Osteoblast (primary cell): ENCODE measurements at regions not wholly inside any gene's neighbourhood (a gene's known extent, or its start where the extent isn't known, plus 50 kb on each side); places are given as distances from the start of the nearest gene placed in this dataset.

Experiments used
- DNase-seq: peaks from one replicate; pipeline ENCODE4 v3.0.0; 2011; ENCODE audit warnings: low spot score, mixed read lengths; ENCODE audit not compliant: insufficient read length; ENCODE audit errors: missing footprints
- H2AFZ ChIP-seq: 2 replicates; pipeline ENCODE4 v1.6.0; 2011; ENCODE audit warnings: mild to moderate bottlenecking, low read length
- H3K27ac ChIP-seq: 2 replicates; pipeline ENCODE4 v1.5.1; 2011; ENCODE audit warnings: mild to moderate bottlenecking, low read depth, low read length, moderate library complexity
- H3K27me3 ChIP-seq: 2 replicates; pipeline ENCODE4 v1.6.0; 2012; ENCODE audit warnings: mild to moderate bottlenecking, control low read depth, inconsistent platforms, low read length, moderate library complexity; ENCODE audit not compliant: insufficient read depth
- H3K36me3 ChIP-seq: 2 replicates; pipeline ENCODE4 v1.5.1; 2011; ENCODE audit warnings: mild to moderate bottlenecking, low read length, control low read depth, moderate library complexity; ENCODE audit not compliant: insufficient read depth
- H3K4me1 ChIP-seq: 2 replicates; pipeline ENCODE4 v1.5.1; 2011; ENCODE audit warnings: mild to moderate bottlenecking, low read length, control low read depth, moderate library complexity; ENCODE audit not compliant: insufficient read depth
- H3K4me2 ChIP-seq: 2 replicates; pipeline ENCODE4 v1.6.0; 2011; ENCODE audit warnings: mild to moderate bottlenecking, low read length; ENCODE audit not compliant: insufficient read depth
- H3K4me3 ChIP-seq: fragments of 200-600 bp; sonication (generic); 3 replicates; pipeline ENCODE4 v1.5.1; 2012; ENCODE audit warnings: mild to moderate bottlenecking, low read length, inconsistent platforms; ENCODE audit not compliant: insufficient read depth
- H3K79me2 ChIP-seq: 2 replicates; pipeline ENCODE4 v1.6.0; 2012; ENCODE audit warnings: mild to moderate bottlenecking, low read length, control low read depth, inconsistent platforms; ENCODE audit not compliant: insufficient read depth
- H3K9me3 ChIP-seq: 2 replicates; pipeline ENCODE4 v1.5.1; 2011; ENCODE audit warnings: low read depth, low read length, control low read depth
- H4K20me1 ChIP-seq: 2 replicates; pipeline ENCODE4 v1.6.0; 2012; ENCODE audit warnings: mild to moderate bottlenecking, low read length, control low read depth; ENCODE audit not compliant: insufficient read depth
- TF ChIP-seq, protein P1 (sequence below): IDR thresholded peaks from 2 replicates; pipeline ENCODE4 v1.5.1; 2011; ENCODE audit warnings: mild to moderate bottlenecking, low read depth, low read length, moderate library complexity; ENCODE audit errors: extremely low read depth

GRCh38 chr14:45916340-45916953 is 663.4 kb upstream of the MIS18BP1 start:
- H3K4me2 ChIP-seq = no peak overlapping the region
- H3K9me3 ChIP-seq = peaks cover 8% of the 10 kb centered on the region
- TF ChIP-seq, protein P1, sequence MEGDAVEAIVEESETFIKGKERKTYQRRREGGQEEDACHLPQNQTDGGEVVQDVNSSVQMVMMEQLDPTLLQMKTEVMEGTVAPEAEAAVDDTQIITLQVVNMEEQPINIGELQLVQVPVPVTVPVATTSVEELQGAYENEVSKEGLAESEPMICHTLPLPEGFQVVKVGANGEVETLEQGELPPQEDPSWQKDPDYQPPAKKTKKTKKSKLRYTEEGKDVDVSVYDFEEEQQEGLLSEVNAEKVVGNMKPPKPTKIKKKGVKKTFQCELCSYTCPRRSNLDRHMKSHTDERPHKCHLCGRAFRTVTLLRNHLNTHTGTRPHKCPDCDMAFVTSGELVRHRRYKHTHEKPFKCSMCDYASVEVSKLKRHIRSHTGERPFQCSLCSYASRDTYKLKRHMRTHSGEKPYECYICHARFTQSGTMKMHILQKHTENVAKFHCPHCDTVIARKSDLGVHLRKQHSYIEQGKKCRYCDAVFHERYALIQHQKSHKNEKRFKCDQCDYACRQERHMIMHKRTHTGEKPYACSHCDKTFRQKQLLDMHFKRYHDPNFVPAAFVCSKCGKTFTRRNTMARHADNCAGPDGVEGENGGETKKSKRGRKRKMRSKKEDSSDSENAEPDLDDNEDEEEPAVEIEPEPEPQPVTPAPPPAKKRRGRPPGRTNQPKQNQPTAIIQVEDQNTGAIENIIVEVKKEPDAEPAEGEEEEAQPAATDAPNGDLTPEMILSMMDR = no peak
- no peak overlapping the region for H2AFZ ChIP-seq
- H4K20me1 ChIP-seq = no peaks in the 10 kb centered on the region
- no peak for DNase-seq
- no peaks in the 10 kb centered on the region for H3K4me1 ChIP-seq
- H3K36me3 ChIP-seq = no peaks in the 10 kb centered on the region
- no peak overlapping the region for H3K4me3 ChIP-seq
- H3K27me3 ChIP-seq = no peaks in the 10 kb centered on the region
- no peak overlapping the region for H3K27ac ChIP-seq
- no peaks in the 10 kb centered on the region for H3K79me2 ChIP-seq

- no peak overlapping the region for H3K4me2 ChIP-seq
- H3K4me3 ChIP-seq = no peak overlapping the region
- no peaks in the 10 kb centered on the region for H3K4me1 ChIP-seq
- no peak overlapping the region for H3K27ac ChIP-seq
- H4K20me1 ChIP-seq = no peaks in the 10 kb centered on the region
- H2AFZ ChIP-seq = no peak overlapping the region
- H3K27me3 ChIP-seq = no peaks in the 10 kb centered on the region
- peaks cover 2% of the 10 kb centered on the region for H3K9me3 ChIP-seq
- TF ChIP-seq, protein P1 = no peak
- H3K79me2 ChIP-seq = no peaks in the 10 kb centered on the region
- no peaks in the 10 kb centered on the region for H3K36me3 ChIP-seq
- DNase-seq = no peak
Measured at GRCh38 chr14:45907782-45908181, 654.8 kb upstream of the MIS18BP1 start.

GRCh38 chr14:45906257-45906656 is 653.3 kb upstream of the MIS18BP1 start:
- no peak overlapping the region for H3K4me2 ChIP-seq
- no peaks in the 10 kb centered on the region for H3K27me3 ChIP-seq

DNA sequence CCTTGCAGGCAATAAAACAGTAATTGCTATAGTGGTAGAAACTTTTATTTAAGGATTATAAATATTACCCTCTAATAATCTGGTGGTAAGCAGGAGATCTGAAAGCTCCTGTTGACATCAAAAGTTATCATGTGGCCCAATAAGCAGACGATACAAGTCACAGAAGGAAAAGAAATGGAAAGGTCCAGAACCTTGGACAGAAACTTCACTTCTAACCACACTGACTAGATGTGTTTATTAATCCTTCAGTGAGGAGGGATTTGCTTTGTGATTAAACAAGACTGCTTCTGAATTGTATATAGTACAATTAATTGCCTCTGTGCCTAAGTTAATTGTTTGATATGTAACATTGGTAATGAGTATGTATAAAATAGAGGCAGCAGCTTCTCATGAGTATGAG is 652.7 kb upstream of the MIS18BP1 start:
- Histone ChIP-seq H3K36me3 (no peaks in the 10 kb centered on the region), H3K4me1 (no peaks in the 10 kb centered on the region), H2AFZ (no peak overlapping the region), H3K79me2 (no peaks in the 10 kb centered on the region), H4K20me1 (no peaks in the 10 kb centered on the region), H3K27me3 (no peaks in the 10 kb centered on the region), H3K9me3 (peaks cover 2% of the 10 kb centered on the region), H3K27ac (no peak overlapping the region), H3K4me3 (no peak overlapping the region), H3K4me2 (no peak overlapping the region)
- DNase-seq = no peak
- TF ChIP-seq, protein P1 = no peak

More at GRCh38 chr14:45906257-45906656, 653.3 kb upstream of the MIS18BP1 start:
- H3K36me3 ChIP-seq = no peaks in the 10 kb centered on the region
- H3K27ac ChIP-seq = no peak overlapping the region
- no peak for DNase-seq
- no peaks in the 10 kb centered on the region for H3K4me1 ChIP-seq
- H2AFZ ChIP-seq = no peak overlapping the region
- H3K79me2 ChIP-seq = no peaks in the 10 kb centered on the region
- H4K20me1 ChIP-seq = no peaks in the 10 kb centered on the region
- TF ChIP-seq, protein P1 = no peak
- H3K4me3 ChIP-seq = no peak overlapping the region
- peaks cover 2% of the 10 kb centered on the region for H3K9me3 ChIP-seq
